PC-3 (cell line): ENCODE measurements at regions not wholly inside any gene's neighbourhood (a gene's known extent, or its start where the extent isn't known, plus 50 kb on each side); places are given as distances from the start of the nearest gene placed in this dataset.

Experiments
- CTCF ChIP-seq: fragments of 300-600 bp; sonication (generic); conservative IDR thresholded peaks from 2 replicates; pipeline ENCODE4 v1.5.1; 2017; ENCODE audit warnings: antibody characterized with exemption, low read depth, mild to moderate bottlenecking, low read length
- EZH2 ChIP-seq: fragments of 300-600 bp; sonication (generic); IDR thresholded peaks from one replicate; pipeline ENCODE4 v1.6.1; 2017; ENCODE audit warnings: antibody characterized with exemption, mild to moderate bottlenecking, low read length; ENCODE audit not compliant: unreplicated experiment
- EZH2phosphoT487 ChIP-seq: fragments of 300-600 bp; sonication (generic); IDR thresholded peaks from 2 replicates; pipeline ENCODE4 v1.6.1; 2018; ENCODE audit warnings: mild to moderate bottlenecking, antibody characterized with exemption, low read length, borderline replicate concordance

- TF ChIP-seq CTCF, result no peak
- no peak for TF ChIP-seq EZH2
- no peak for TF ChIP-seq EZH2phosphoT487
Observed at GRCh38 chr3:137477614-137478013, 286.5 kb upstream of the SOX14 start.
